ENCODE measurements at regions not wholly inside any gene's neighbourhood (a gene's known extent, or its start where the extent isn't known, plus 50 kb on each side); places are given as distances from the start of the nearest gene placed in this dataset.
"Not testable (repeated sequence)": the region's sequence is repeated elsewhere in the genome, so short reads cannot be mapped to it uniquely, and the experiment has no call there.

GRCh38 chr4:147108409-147108808 lies 162.7 kb upstream of the TTC29 start:
- Mint-ChIP-seq H3K4me1 (no peaks in the 10 kb centered on the region), H3K4me3 (no peak overlapping the region), H3K9me3 (peaks cover 4% of the 10 kb centered on the region), H3K27ac (ENCODE audit: unreplicated experiment) (no peak overlapping the region), H3K27me3 (ENCODE audit: low read depth) (no peaks in the 10 kb centered on the region), H3K36me3 (ENCODE audit: low read depth) (peaks cover 4% of the 10 kb centered on the region)
- TF ChIP-seq CTCF (conservative IDR thresholded peaks at IDR 0.05): no peak
- DNase-seq (ENCODE audit: low read depth, low spot score): no peak

GRCh38 chr4:147109800-147110199 lies 164.1 kb upstream of the TTC29 start:
- H3K27ac Mint-ChIP-seq (ENCODE audit: unreplicated experiment): no peak overlapping the region
- H3K9me3 Mint-ChIP-seq: peaks cover 14% of the 10 kb centered on the region
- no peak for DNase-seq (ENCODE audit: low read depth, low spot score)
- no peak for TF ChIP-seq CTCF (conservative IDR thresholded peaks at IDR 0.05)
- no peak overlapping the region for H3K4me3 Mint-ChIP-seq
- H3K4me1 Mint-ChIP-seq: no peaks in the 10 kb centered on the region
- H3K27me3 Mint-ChIP-seq (ENCODE audit: low read depth): no peaks in the 10 kb centered on the region
- H3K36me3 Mint-ChIP-seq (ENCODE audit: low read depth): peaks cover 10% of the 10 kb centered on the region

GRCh38 chr4:147110473-147111367 lies 165.1 kb upstream of the TTC29 start:
- Mint-ChIP-seq H3K4me3 (no peak overlapping the region), H3K4me1 (no peaks in the 10 kb centered on the region), H3K9me3 (peaks cover 14% of the 10 kb centered on the region), H3K27me3 (ENCODE audit: low read depth) (no peaks in the 10 kb centered on the region), H3K27ac (ENCODE audit: unreplicated experiment) (no peak overlapping the region), H3K36me3 (ENCODE audit: low read depth) (peaks cover 10% of the 10 kb centered on the region)
- DNase-seq (ENCODE audit: low read depth, low spot score): no peak
- TF ChIP-seq CTCF (conservative IDR thresholded peaks at IDR 0.05): peak; percentile 48

GRCh38 chr4:147112196-147112595 lies 166.5 kb upstream of the TTC29 start:
- H3K36me3 Mint-ChIP-seq (ENCODE audit: low read depth); H3K4me1 Mint-ChIP-seq; H3K27me3 Mint-ChIP-seq (ENCODE audit: low read depth); H3K27ac Mint-ChIP-seq (ENCODE audit: unreplicated experiment); H3K4me3 Mint-ChIP-seq; DNase-seq (ENCODE audit: low read depth, low spot score): not testable (repeated sequence)
- peaks cover 14% of the 10 kb centered on the region for H3K9me3 Mint-ChIP-seq

- no peaks in the 10 kb centered on the region for H3K4me1 Mint-ChIP-seq
Observed at GRCh38 chr4:147117431-147117830, 171.8 kb upstream of the TTC29 start.

More at GRCh38 chr4:147117431-147117830, 171.8 kb upstream of the TTC29 start:
- H3K27me3 Mint-ChIP-seq (ENCODE audit: low read depth): no peaks in the 10 kb centered on the region
- no peak for DNase-seq (ENCODE audit: low read depth, low spot score)
- no peak overlapping the region for H3K4me3 Mint-ChIP-seq
- H3K36me3 Mint-ChIP-seq (ENCODE audit: low read depth): peaks cover 10% of the 10 kb centered on the region
- peaks cover 14% of the 10 kb centered on the region for H3K9me3 Mint-ChIP-seq
- TF ChIP-seq CTCF (conservative IDR thresholded peaks at IDR 0.05): no peak
- H3K27ac Mint-ChIP-seq (ENCODE audit: unreplicated experiment): no peak overlapping the region
